Activated B cell treated with CpG ODN at 0.5 μM for 24 hours (primary cell): ENCODE measurements at regions not wholly inside any gene's neighbourhood (a gene's known extent, or its start where the extent isn't known, plus 50 kb on each side); places are given as distances from the start of the nearest gene placed in this dataset.

ENCODE experiments used
- ATAC-seq: fragments of 200-7000 bp; cut with Tn5 transposase; one replicate; pipeline ENCODE4 v1.10.0; 2021; ENCODE audit warnings: low read depth, mild to moderate bottlenecking, moderate library complexity
- CTCF ChIA-PET: fragments of 350-600 bp; sonication (Branson Sonifier 250); formaldehyde crosslinking; loops from one replicate; lab custom pipeline; 2021; ENCODE audit warnings: antibody characterized with exemption; lab: Charles Lee
- POLR2A ChIA-PET: fragments of 350-600 bp; sonication (Branson Sonifier 250); formaldehyde crosslinking; loops from one replicate; lab custom pipeline; 2021; ENCODE audit warnings: antibody characterized with exemption; lab: Charles Lee
- DNase-seq: peaks from one replicate; pipeline ENCODE4 v3.0.0; 2022
- H3K27ac Mint-ChIP-seq: one replicate; pipeline ENCODE4 v1.8.0; 2020; ENCODE audit warnings: mixed read lengths
- H3K27me3 Mint-ChIP-seq: one replicate; pipeline ENCODE4 v1.8.0; 2021; ENCODE audit warnings: mixed read lengths
- H3K36me3 Mint-ChIP-seq: one replicate; pipeline ENCODE4 v1.8.0; 2021; ENCODE audit warnings: low read depth, mixed read lengths
- H3K4me1 Mint-ChIP-seq: one replicate; pipeline ENCODE4 v1.8.0; 2021; ENCODE audit warnings: mixed read lengths
- H3K4me3 Mint-ChIP-seq: one replicate; pipeline ENCODE4 v1.8.0; 2020; ENCODE audit warnings: mild to moderate bottlenecking, mixed read lengths
- H3K9me3 Mint-ChIP-seq: one replicate; pipeline ENCODE4 v1.8.0; 2020; ENCODE audit warnings: mixed read lengths
- intact Hi-C: fragments of 100-400 bp; cut with micrococcal nuclease; formaldehyde crosslinking; loops from one replicate; pipeline ENCODE4 v1.15.1; 2024
- TF ChIP-seq, protein P1 (sequence below): fragments of 200-600 bp; IDR thresholded peaks from one replicate; pipeline ENCODE4 v1.8.0; 2022; ENCODE audit warnings: antibody characterized with exemption, mild to moderate bottlenecking

- DNase-seq (no peak), ATAC-seq (no peak)
- H3K9me3 Mint-ChIP-seq: no peaks in the 10 kb centered on the region
- H3K27ac Mint-ChIP-seq: no peak overlapping the region
- H3K4me1 Mint-ChIP-seq: no peaks in the 10 kb centered on the region
- POLR2A ChIA-PET: no interaction called here
- no peaks in the 10 kb centered on the region for H3K27me3 Mint-ChIP-seq
- CTCF ChIA-PET: no interaction called here
- TF ChIP-seq, protein P1, sequence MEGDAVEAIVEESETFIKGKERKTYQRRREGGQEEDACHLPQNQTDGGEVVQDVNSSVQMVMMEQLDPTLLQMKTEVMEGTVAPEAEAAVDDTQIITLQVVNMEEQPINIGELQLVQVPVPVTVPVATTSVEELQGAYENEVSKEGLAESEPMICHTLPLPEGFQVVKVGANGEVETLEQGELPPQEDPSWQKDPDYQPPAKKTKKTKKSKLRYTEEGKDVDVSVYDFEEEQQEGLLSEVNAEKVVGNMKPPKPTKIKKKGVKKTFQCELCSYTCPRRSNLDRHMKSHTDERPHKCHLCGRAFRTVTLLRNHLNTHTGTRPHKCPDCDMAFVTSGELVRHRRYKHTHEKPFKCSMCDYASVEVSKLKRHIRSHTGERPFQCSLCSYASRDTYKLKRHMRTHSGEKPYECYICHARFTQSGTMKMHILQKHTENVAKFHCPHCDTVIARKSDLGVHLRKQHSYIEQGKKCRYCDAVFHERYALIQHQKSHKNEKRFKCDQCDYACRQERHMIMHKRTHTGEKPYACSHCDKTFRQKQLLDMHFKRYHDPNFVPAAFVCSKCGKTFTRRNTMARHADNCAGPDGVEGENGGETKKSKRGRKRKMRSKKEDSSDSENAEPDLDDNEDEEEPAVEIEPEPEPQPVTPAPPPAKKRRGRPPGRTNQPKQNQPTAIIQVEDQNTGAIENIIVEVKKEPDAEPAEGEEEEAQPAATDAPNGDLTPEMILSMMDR: no peak
- intact Hi-C loops: no loop called here
- H3K4me3 Mint-ChIP-seq: no peak overlapping the region
- no peaks in the 10 kb centered on the region for H3K36me3 Mint-ChIP-seq
These were observed 1075.9 kb downstream of the BRD1 start for GRCh38 chr22:48751539-48752437.

DNA sequence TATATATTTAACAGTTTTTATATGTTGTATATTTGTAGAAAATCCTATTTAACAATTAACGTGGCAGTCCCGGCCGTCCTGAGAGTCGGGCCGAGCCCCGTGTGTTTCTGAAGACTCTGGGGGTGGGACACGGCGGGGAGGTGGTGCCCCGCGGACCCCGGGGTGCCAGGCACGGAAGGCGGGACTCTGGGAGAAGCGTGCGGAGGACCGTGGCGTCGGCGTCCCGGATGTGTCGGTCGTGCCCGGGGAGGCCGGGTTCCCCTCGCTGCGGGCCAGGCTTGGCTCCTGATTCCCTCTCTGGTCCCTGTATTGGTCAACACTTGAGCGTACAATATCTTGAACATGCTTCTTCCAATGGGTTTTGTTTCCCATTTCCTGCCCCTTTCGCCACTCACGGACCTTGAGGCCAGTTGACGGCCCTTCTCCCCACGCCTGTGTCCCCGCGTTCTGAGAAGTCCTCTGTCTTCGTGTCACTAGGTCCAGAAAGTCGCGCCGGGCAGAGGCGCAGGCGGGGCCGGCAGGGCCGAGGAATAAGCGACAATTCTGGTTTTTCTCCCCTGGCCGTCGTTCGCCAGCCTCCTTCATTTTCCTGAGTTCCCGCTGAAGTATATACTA lies 1076.7 kb downstream of the BRD1 start:
- intact Hi-C loops: no loop called here
- Mint-ChIP-seq H3K9me3 (no peaks in the 10 kb centered on the region), H3K4me3 (no peak overlapping the region), H3K4me1 (no peaks in the 10 kb centered on the region), H3K27me3 (no peaks in the 10 kb centered on the region), H3K27ac (no peak overlapping the region), H3K36me3 (no peaks in the 10 kb centered on the region)
- POLR2A ChIA-PET: no interaction called here
- CTCF ChIA-PET: no interaction called here
- TF ChIP-seq, protein P1: no peak
- no peak for ATAC-seq
- DNase-seq: no peak

- Mint-ChIP-seq H3K9me3 (no peaks in the 10 kb centered on the region), H3K27ac (no peak overlapping the region), H3K36me3 (no peaks in the 10 kb centered on the region), H3K4me1 (no peaks in the 10 kb centered on the region), H3K27me3 (no peaks in the 10 kb centered on the region), H3K4me3 (no peak overlapping the region)
- TF ChIP-seq, protein P1: no peak
- ChIA-PET POLR2A (no interaction called here), CTCF (no interaction called here)
- intact Hi-C loops: no loop called here
- no peak for DNase-seq
- no peak for ATAC-seq
These were observed 1077.4 kb downstream of the BRD1 start for GRCh38 chr22:48750282-48750681.

GRCh38 chr22:48749555-48750227 lies 1078.0 kb downstream of the BRD1 start:
- Mint-ChIP-seq H3K27me3 (no peaks in the 10 kb centered on the region), H3K36me3 (no peaks in the 10 kb centered on the region), H3K27ac (no peak overlapping the region), H3K9me3 (no peaks in the 10 kb centered on the region), H3K4me3 (no peak overlapping the region), H3K4me1 (no peaks in the 10 kb centered on the region)
- ChIA-PET CTCF (no interaction called here), POLR2A (no interaction called here)
- intact Hi-C loops: no loop called here
- DNase-seq: no peak
- TF ChIP-seq, protein P1: no peak
- ATAC-seq: no peak
